Fibroblast of the aortic adventitia (primary cell): ENCODE measurements at regions not wholly inside any gene's neighbourhood (a gene's known extent, or its start where the extent isn't known, plus 50 kb on each side); places are given as distances from the start of the nearest gene placed in this dataset.

ENCODE experiments used
- DNase-seq: peaks from one replicate; pipeline ENCODE4 v3.0.0-alpha.2; 2010; ENCODE audit warnings: low read depth
- H3K4me3 ChIP-seq: 2 replicates; pipeline ENCODE4 v1.5.1; 2011; ENCODE audit warnings: low read depth, mild to moderate bottlenecking, control low read depth, low read length, moderate library complexity
- CTCF ChIP-seq: IDR thresholded peaks from 2 replicates; pipeline ENCODE4 v1.5.1; 2011; ENCODE audit warnings: mild to moderate bottlenecking, low read length, control low read depth, inconsistent platforms; ENCODE audit not compliant: insufficient read depth

GRCh38 chr4:45410701-45411210 lies 684.4 kb upstream of the GNPDA2 start:
- TF ChIP-seq CTCF, result no peak
- no peak overlapping the region for H3K4me3 ChIP-seq
- DNase-seq, result no peak

- no peak for DNase-seq
- no peak for TF ChIP-seq CTCF
- no peak overlapping the region for H3K4me3 ChIP-seq
These were observed 683.2 kb upstream of the GNPDA2 start for GRCh38 chr4:45409536-45409935.

GRCh38 chr4:45408996-45409395 lies 682.6 kb upstream of the GNPDA2 start:
- no peak overlapping the region for H3K4me3 ChIP-seq
- no peak for TF ChIP-seq CTCF
- DNase-seq, result no peak

- H3K4me3 ChIP-seq, result no peak overlapping the region
- DNase-seq, result no peak
- TF ChIP-seq CTCF, result no peak
These were observed 672.8 kb upstream of the GNPDA2 start for GRCh38 chr4:45399116-45399515.

GRCh38 chr4:45385306-45385705 lies 659.0 kb upstream of the GNPDA2 start:
- no peak overlapping the region for H3K4me3 ChIP-seq
- DNase-seq, result no peak
- TF ChIP-seq CTCF, result no peak

GRCh38 chr4:45370408-45370807 lies 644.1 kb upstream of the GNPDA2 start:
- no peak overlapping the region for H3K4me3 ChIP-seq
- DNase-seq, result no peak
- no peak for TF ChIP-seq CTCF

- no peak overlapping the region for H3K4me3 ChIP-seq
- DNase-seq, result no peak
- TF ChIP-seq CTCF, result no peak
These were observed 642.5 kb upstream of the GNPDA2 start for GRCh38 chr4:45368832-45369231.
